Astrocyte of the spinal cord (primary cell): ENCODE measurements at regions not wholly inside any gene's neighbourhood (a gene's known extent, or its start where the extent isn't known, plus 50 kb on each side); places are given as distances from the start of the nearest gene placed in this dataset.
"Not testable (repeated sequence)": the region's sequence is repeated elsewhere in the genome, so short reads cannot be mapped to it uniquely, and the experiment has no call there.

ENCODE experiments used
- DNase-seq: peaks from one replicate; pipeline ENCODE4 v3.0.0; 2011; ENCODE audit warnings: low read depth, low spot score
- H3K4me3 ChIP-seq: 2 replicates; pipeline ENCODE4 v1.5.1; 2011; ENCODE audit warnings: low read depth, mild to moderate bottlenecking, low read length, moderate library complexity
- in situ Hi-C: cut with HindIII; loops from 2 replicates; pipeline ENCODE4 v1.10.0; 2017; ENCODE audit warnings: low sequenced_read_pairs
- TF ChIP-seq, protein P1 (sequence below): IDR thresholded peaks from 2 replicates; pipeline ENCODE4 v1.5.1; 2012; ENCODE audit warnings: low read depth, mild to moderate bottlenecking, low read length, inconsistent platforms

DNA sequence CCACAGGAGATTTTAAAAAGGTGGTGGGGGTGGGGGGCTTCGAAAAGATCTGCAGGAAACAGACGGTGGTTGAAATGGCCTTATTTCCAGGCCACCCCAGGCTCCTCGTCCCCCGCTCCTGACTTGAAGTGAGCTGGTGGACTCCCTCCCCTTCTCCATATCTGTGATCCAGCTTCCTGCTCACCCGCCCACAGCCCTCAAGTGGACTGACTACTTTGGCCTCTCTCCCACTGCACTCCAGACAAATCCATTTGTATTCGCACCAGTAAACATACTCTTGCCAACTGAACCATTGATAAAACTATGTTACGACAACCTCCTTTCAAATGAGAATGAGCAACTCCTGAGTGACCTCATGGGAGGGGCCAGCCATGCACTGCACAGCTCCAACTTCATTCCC, 259.5 kb downstream of the COL4A1 start:
- no peak overlapping the region for H3K4me3 ChIP-seq
- TF ChIP-seq, protein P1, sequence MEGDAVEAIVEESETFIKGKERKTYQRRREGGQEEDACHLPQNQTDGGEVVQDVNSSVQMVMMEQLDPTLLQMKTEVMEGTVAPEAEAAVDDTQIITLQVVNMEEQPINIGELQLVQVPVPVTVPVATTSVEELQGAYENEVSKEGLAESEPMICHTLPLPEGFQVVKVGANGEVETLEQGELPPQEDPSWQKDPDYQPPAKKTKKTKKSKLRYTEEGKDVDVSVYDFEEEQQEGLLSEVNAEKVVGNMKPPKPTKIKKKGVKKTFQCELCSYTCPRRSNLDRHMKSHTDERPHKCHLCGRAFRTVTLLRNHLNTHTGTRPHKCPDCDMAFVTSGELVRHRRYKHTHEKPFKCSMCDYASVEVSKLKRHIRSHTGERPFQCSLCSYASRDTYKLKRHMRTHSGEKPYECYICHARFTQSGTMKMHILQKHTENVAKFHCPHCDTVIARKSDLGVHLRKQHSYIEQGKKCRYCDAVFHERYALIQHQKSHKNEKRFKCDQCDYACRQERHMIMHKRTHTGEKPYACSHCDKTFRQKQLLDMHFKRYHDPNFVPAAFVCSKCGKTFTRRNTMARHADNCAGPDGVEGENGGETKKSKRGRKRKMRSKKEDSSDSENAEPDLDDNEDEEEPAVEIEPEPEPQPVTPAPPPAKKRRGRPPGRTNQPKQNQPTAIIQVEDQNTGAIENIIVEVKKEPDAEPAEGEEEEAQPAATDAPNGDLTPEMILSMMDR, result no peak
- in situ Hi-C loops, result no loop called here
- DNase-seq, result peak; percentile 81

DNA sequence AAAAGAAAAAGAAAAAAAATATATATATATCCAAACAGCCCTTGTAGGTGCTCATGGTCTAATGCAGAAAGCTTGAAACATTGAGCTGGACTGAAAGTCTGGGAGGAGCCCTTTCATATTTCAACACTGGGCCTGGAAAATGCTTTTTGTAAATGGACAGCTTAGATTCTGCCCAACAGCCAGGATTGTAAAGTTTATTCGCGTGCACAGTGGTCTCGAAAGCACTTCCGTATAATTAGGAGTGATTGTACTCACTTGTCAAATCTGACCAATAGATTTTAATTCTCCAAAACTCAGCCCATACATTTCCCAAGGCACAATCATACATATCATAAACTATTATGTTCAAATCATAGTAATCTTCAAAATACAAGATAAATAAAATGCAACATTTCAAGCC, 260.1 kb downstream of the COL4A1 start:
- H3K4me3 ChIP-seq, result no peak overlapping the region
- no peak for DNase-seq
- TF ChIP-seq, protein P1, result no peak
- in situ Hi-C loops, result no loop called here

DNA sequence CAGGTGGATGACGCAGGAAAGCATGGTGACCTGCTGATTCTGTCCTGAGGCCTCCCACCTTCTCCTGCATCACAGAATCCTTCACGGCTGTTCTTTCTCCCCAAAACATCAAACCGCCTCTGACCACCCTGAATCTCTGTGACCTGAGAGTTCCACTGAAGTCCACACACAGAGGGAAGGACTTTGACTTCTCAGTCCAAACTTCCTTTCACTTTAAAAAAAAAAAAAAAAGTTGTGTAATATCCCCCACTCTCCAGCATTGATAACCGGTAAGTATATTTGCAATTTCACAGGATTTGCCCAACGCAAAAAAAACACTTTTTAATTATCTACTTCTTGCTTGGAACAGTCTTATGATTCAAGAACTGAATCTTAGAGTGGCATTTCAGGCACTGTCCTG, 259.5 kb upstream of the IRS2 start:
- no peak for DNase-seq
- TF ChIP-seq, protein P1, result no peak
- no peak overlapping the region for H3K4me3 ChIP-seq
- in situ Hi-C loops, result no loop called here

DNA sequence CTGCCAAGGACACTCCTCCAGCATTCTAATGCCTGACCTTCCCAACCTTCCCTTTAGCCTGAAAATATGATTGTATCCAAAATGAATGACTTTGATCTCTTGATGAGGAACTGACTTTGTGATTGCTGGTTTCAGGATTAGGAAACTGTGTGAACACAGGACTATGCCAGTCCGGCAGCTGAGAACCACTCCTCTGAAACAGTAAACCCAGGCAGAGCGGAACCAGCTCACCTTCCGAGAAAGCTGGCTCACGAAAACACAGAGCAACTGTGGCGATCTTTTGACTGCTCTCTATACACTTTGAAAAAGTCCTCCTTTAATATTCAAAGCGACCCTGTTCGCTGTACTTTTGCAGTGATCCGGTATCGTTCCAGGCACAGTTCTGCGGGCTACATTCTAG, 258.8 kb upstream of the IRS2 start:
- no peak for DNase-seq
- in situ Hi-C loops, result no loop called here
- H3K4me3 ChIP-seq, result no peak overlapping the region
- TF ChIP-seq, protein P1, result no peak

DNA sequence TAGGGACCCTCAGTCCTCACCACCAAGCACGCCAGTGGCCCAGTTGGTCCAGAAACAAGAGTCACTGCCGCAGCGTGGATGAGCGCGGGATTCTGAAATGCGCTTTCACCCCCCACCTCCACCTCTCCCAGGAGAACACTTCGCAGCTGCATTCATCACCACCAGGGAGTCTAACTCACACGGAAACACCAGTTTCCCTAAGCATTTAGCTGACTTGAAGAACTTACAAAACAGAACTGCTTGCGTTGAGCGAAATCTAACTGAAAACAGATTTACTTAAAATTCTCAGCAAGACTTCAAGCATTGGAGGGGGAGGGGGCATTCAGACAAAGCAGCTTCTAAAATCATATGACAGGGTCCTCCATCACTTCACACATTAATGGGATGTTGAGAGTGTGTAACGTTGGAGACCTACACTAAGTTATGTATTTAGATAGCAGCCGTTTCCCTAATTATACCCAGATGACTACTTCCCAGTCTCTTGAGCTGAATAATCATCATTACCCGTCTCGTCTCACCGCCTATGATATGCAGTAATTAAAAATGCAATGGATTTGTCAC, 258.2 kb upstream of the IRS2 start:
- in situ Hi-C loops, result no loop called here
- no peak overlapping the region for H3K4me3 ChIP-seq
- TF ChIP-seq, protein P1, result no peak
- peak; percentile 35 for DNase-seq

DNA sequence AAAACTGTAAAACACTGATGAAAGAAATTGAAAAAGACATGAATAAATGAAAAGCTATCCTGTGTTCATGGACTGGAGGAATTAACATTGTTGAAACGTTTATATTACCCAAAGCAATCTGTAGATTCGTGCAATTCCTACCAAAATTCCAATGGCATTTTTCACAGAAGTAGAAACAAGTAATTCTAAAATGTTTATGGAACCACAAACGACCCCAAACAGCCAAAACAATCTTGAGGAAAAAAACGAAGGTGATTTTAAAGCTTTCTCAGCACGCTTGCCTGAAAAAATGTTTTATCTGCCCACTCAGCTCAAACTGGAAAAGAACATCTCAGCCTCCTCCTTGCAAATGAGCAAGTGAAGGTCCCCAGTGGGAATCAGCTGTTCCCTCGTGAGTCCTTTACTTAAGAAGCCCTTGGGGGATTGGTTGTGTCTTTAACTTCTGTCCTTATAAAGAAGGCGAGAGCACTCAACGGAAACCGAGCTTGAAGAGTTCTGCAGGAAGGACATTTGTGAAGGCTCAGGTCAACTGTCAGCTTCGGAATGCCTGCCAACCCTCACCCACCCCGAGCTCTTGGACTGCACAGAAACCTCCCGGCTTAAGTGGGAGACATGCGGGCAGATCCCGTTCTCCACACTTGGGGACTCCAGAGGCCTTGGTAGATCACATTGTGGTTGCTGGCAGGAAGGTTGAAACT, 256.0 kb upstream of the IRS2 start:
- in situ Hi-C loops, result no loop called here
- DNase-seq, result no peak
- H3K4me3 ChIP-seq, result no peak overlapping the region
- TF ChIP-seq, protein P1, result no peak

DNA sequence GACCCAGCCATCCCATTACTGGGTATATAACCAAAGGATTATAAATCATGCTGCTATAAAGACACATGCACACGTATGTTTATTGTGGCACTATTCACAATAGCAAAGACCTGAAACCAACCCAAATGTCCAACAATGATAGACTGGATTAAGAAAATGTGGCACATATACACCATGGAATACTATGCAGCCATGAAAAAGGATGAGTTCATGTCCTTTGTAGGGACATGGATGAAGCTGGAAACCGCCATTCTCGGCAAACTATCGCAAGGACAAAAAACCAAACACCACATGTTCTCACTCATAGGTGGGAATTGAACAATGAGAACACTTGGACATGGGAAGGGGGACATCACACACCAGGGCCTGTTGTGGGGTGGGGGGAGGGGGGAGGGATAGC, 255.3 kb upstream of the IRS2 start:
- H3K4me3 ChIP-seq, in situ Hi-C loops: not testable (repeated sequence)

More for the DNA sequence above, 255.3 kb upstream of the IRS2 start:
- DNase-seq, result not testable (repeated sequence)
